ENCODE measurements at regions not wholly inside any gene's neighbourhood (a gene's known extent, or its start where the extent isn't known, plus 50 kb on each side); places are given as distances from the start of the nearest gene placed in this dataset.

GRCh38 chr17:13311306-13311705, 290.4 kb downstream of the HS3ST3A1 start:
- no peak overlapping the region for H2AFZ ChIP-seq (ENCODE audit: low read depth, low read length)
- Mint-ChIP-seq H3K27me3 (ENCODE audit: low read depth, unreplicated experiment) (no peaks in the 10 kb centered on the region), H3K4me3 (ENCODE audit: unreplicated experiment) (no peak overlapping the region), H3K4me1 (ENCODE audit: low read depth, unreplicated experiment) (no peaks in the 10 kb centered on the region), H3K27ac (ENCODE audit: unreplicated experiment) (no peak overlapping the region), H3K9me3 (ENCODE audit: unreplicated experiment) (peaks cover 6% of the 10 kb centered on the region), H3K36me3 (ENCODE audit: low read depth, unreplicated experiment) (no peaks in the 10 kb centered on the region)
- DNase-seq (ENCODE audit: low read depth) (peak; percentile 82), FAIRE-seq (peak; percentile 43)
- H3K36me3 ChIP-seq (ENCODE audit: insufficient read depth, low read length), result no peaks in the 10 kb centered on the region
- H3K4me2 ChIP-seq (ENCODE audit: low read length), result no peak overlapping the region
- H3K4me3 ChIP-seq (ENCODE audit: insufficient read depth, low read depth, low read length), result no peak overlapping the region
- no peak overlapping the region for H3K9ac ChIP-seq (ENCODE audit: low read length)
- no peak overlapping the region for H3K27ac ChIP-seq (ENCODE audit: low read depth, low read length)
- H3K27me3 ChIP-seq (ENCODE audit: insufficient read depth, low read length), result no peaks in the 10 kb centered on the region
- no peak for TF ChIP-seq CTCF (IDR thresholded peaks at IDR 0.05; ENCODE audit: insufficient read depth, low read depth, low read length)
- no peak for TF ChIP-seq EZH2 (IDR thresholded peaks at IDR 0.05; ENCODE audit: insufficient read depth, low read length)
- H3K79me2 ChIP-seq (ENCODE audit: insufficient read depth, low read length), result no peaks in the 10 kb centered on the region
- no peaks in the 10 kb centered on the region for H4K20me1 ChIP-seq (ENCODE audit: insufficient read depth, low read length)
- peaks cover 4% of the 10 kb centered on the region for H3K9me3 ChIP-seq (ENCODE audit: insufficient read depth, low read depth, low read length)
- no peaks in the 10 kb centered on the region for H3K4me1 ChIP-seq (ENCODE audit: insufficient read depth, low read length)

GRCh38 chr17:13310858-13311257, 290.9 kb downstream of the HS3ST3A1 start:
- DNase-seq (ENCODE audit: low read depth) (no peak), FAIRE-seq (peak; percentile 23)
- no peaks in the 10 kb centered on the region for H3K27me3 Mint-ChIP-seq (ENCODE audit: low read depth, unreplicated experiment)
- no peak overlapping the region for H3K27ac Mint-ChIP-seq (ENCODE audit: unreplicated experiment)
- Histone ChIP-seq H3K4me2 (ENCODE audit: low read length) (no peak overlapping the region), H2AFZ (ENCODE audit: low read depth, low read length) (no peak overlapping the region), H3K79me2 (ENCODE audit: insufficient read depth, low read length) (no peaks in the 10 kb centered on the region), H3K4me1 (ENCODE audit: insufficient read depth, low read length) (no peaks in the 10 kb centered on the region), H4K20me1 (ENCODE audit: insufficient read depth, low read length) (no peaks in the 10 kb centered on the region), H3K27me3 (ENCODE audit: insufficient read depth, low read length) (no peaks in the 10 kb centered on the region), H3K27ac (ENCODE audit: low read depth, low read length) (no peak overlapping the region), H3K9ac (ENCODE audit: low read length) (no peak overlapping the region), H3K9me3 (ENCODE audit: insufficient read depth, low read depth, low read length) (peaks cover 4% of the 10 kb centered on the region), H3K4me3 (ENCODE audit: insufficient read depth, low read depth, low read length) (no peak overlapping the region), H3K36me3 (ENCODE audit: insufficient read depth, low read length) (no peaks in the 10 kb centered on the region)
- H3K9me3 Mint-ChIP-seq (ENCODE audit: unreplicated experiment), result peaks cover 6% of the 10 kb centered on the region
- H3K36me3 Mint-ChIP-seq (ENCODE audit: low read depth, unreplicated experiment), result no peaks in the 10 kb centered on the region
- no peak for TF ChIP-seq EZH2 (IDR thresholded peaks at IDR 0.05; ENCODE audit: insufficient read depth, low read length)
- no peaks in the 10 kb centered on the region for H3K4me1 Mint-ChIP-seq (ENCODE audit: low read depth, unreplicated experiment)
- no peak overlapping the region for H3K4me3 Mint-ChIP-seq (ENCODE audit: unreplicated experiment)

- no peak overlapping the region for H3K9ac ChIP-seq (ENCODE audit: low read length)
- H4K20me1 ChIP-seq (ENCODE audit: insufficient read depth, low read length), result no peaks in the 10 kb centered on the region
- no peak overlapping the region for H2AFZ ChIP-seq (ENCODE audit: low read depth, low read length)
- peaks cover 6% of the 10 kb centered on the region for H3K9me3 Mint-ChIP-seq (ENCODE audit: unreplicated experiment)
- H3K9me3 ChIP-seq (ENCODE audit: insufficient read depth, low read depth, low read length), result peaks cover 4% of the 10 kb centered on the region
- no peak overlapping the region for H3K4me3 ChIP-seq (ENCODE audit: insufficient read depth, low read depth, low read length)
- H3K36me3 ChIP-seq (ENCODE audit: insufficient read depth, low read length), result no peaks in the 10 kb centered on the region
- no peaks in the 10 kb centered on the region for H3K27me3 Mint-ChIP-seq (ENCODE audit: low read depth, unreplicated experiment)
- no peaks in the 10 kb centered on the region for H3K4me1 Mint-ChIP-seq (ENCODE audit: low read depth, unreplicated experiment)
- H3K79me2 ChIP-seq (ENCODE audit: insufficient read depth, low read length), result no peaks in the 10 kb centered on the region
- no peak overlapping the region for H3K27ac Mint-ChIP-seq (ENCODE audit: unreplicated experiment)
- DNase-seq (ENCODE audit: low read depth) (peak; percentile 74), FAIRE-seq (peak; percentile 23)
- H3K4me2 ChIP-seq (ENCODE audit: low read length), result no peak overlapping the region
- no peak overlapping the region for H3K4me3 Mint-ChIP-seq (ENCODE audit: unreplicated experiment)
- no peaks in the 10 kb centered on the region for H3K4me1 ChIP-seq (ENCODE audit: insufficient read depth, low read length)
- H3K27ac ChIP-seq (ENCODE audit: low read depth, low read length), result no peak overlapping the region
- TF ChIP-seq CTCF (IDR thresholded peaks at IDR 0.05; ENCODE audit: insufficient read depth, low read depth, low read length), result peak; percentile 76
- no peak for TF ChIP-seq EZH2 (IDR thresholded peaks at IDR 0.05; ENCODE audit: insufficient read depth, low read length)
- H3K27me3 ChIP-seq (ENCODE audit: insufficient read depth, low read length), result no peaks in the 10 kb centered on the region
- H3K36me3 Mint-ChIP-seq (ENCODE audit: low read depth, unreplicated experiment), result no peaks in the 10 kb centered on the region
Measured at GRCh38 chr17:13306310-13306962, 288.6 kb upstream of the ELAC2 start.

All from astrocyte (in vitro differentiated cells and primary cell).